GM10266 (cell line): ENCODE measurements at regions not wholly inside any gene's neighbourhood (a gene's known extent, or its start where the extent isn't known, plus 50 kb on each side); places are given as distances from the start of the nearest gene placed in this dataset.

Experiments
- DNase-seq: peaks from one replicate; pipeline ENCODE4 v3.0.0; 2012; ENCODE audit errors: extremely low spot score
- TF ChIP-seq, protein P1 (sequence below): IDR thresholded peaks from 2 replicates; pipeline ENCODE4 v1.5.1; 2012; ENCODE audit warnings: mild to moderate bottlenecking, low read depth; ENCODE audit not compliant: control insufficient read depth, insufficient read depth; ENCODE audit errors: missing control alignments

DNA sequence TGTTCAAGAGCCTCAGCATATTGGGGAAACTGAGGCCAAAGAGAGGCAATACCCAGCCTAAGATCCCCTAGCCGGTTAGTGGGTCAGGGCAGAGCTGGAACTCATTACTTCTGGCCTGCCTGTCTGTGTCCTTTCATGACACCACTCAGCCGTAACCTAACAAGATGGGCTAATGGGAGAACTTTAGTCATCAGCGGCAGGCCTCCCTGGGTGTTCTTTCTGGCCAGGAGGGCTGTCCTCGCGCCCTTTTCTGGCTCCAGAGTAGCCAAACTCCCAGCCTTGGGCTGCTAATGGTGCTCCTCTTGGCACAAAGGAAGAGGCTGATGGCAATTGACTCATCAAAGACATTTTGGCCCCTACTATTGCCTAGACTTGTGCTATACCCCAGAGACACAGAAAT lies 76.6 kb downstream of the NCR2 start:
- DNase-seq, result no peak
- TF ChIP-seq, protein P1, sequence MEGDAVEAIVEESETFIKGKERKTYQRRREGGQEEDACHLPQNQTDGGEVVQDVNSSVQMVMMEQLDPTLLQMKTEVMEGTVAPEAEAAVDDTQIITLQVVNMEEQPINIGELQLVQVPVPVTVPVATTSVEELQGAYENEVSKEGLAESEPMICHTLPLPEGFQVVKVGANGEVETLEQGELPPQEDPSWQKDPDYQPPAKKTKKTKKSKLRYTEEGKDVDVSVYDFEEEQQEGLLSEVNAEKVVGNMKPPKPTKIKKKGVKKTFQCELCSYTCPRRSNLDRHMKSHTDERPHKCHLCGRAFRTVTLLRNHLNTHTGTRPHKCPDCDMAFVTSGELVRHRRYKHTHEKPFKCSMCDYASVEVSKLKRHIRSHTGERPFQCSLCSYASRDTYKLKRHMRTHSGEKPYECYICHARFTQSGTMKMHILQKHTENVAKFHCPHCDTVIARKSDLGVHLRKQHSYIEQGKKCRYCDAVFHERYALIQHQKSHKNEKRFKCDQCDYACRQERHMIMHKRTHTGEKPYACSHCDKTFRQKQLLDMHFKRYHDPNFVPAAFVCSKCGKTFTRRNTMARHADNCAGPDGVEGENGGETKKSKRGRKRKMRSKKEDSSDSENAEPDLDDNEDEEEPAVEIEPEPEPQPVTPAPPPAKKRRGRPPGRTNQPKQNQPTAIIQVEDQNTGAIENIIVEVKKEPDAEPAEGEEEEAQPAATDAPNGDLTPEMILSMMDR, result no peak

DNA sequence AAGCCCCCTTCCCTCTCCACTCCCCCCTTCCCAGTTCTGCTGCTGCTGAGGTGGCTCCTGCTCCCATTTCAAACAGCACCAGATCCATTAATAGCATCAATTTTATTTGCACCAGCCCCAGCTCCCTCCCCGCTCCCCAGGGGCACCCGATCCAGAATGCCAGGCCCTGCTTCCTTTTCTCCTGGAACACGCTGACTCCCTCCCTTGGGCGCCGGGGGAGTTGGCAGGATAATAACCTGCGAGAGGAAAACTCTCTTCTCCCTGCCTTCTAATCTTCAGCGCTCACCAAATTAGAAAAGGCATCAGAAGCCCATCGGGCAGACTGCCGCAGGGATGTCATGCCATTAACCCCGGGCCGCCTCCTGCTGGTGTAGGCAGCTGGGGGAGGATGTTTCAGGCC lies 77.8 kb downstream of the NCR2 start:
- DNase-seq, result no peak
- TF ChIP-seq, protein P1, result no peak

DNA sequence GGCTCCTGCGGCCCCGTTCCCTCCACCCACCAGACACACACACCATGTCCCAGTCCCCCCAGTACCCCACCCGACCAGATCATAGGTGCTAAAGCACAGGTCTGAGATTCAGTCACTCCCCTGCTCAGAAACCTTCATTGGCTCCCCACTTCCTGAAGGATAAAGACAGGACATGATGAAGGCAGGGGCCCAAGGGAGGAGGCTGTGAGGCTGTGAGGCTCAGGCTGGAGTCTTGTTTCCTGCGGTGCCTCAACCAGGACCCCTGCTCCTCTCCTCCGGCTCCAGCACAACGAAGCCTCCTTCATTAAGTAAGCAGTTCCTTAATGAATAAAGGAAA lies 81.1 kb downstream of the NCR2 start:
- TF ChIP-seq, protein P1, result no peak
- no peak for DNase-seq

DNA sequence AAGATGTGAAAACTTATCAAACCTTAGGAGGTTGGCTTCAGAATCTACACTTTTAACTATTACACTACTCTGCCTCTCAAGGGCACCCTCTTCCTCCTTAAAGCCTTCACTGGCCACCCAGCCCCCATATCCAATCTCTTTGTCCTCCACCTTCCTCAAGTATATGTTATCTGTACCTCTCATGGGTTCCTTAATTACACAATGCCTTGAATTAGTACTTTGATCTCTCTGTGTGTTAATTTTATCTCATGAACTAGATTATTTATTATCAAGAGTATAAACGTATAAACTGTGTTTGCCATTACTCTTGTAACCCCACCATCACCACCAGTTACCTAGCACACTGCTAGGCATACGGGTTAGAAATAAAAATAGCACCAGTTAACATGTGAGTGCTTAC lies 83.3 kb downstream of the NCR2 start:
- TF ChIP-seq, protein P1, result no peak
- no peak for DNase-seq

DNA sequence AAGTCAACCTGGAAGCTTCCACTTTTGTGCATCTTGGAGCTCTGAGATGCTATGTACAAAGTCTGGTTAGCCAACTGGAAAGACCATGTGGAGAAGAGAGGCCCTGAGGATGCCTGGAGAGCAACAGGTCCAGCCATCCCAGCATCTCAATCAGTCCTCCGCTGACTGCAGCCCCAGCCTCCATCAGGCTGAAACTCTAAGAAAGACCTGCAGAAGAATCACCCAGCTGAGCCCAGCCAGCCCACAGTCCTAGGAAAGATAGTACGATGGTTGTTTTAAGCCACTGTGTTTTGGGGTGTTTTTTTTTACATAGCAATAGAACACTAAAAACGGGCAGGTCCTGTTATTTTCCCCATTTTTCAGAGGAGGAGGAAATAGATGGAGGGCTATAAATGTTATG lies 84.0 kb downstream of the NCR2 start:
- no peak for DNase-seq
- TF ChIP-seq, protein P1, result no peak

DNA sequence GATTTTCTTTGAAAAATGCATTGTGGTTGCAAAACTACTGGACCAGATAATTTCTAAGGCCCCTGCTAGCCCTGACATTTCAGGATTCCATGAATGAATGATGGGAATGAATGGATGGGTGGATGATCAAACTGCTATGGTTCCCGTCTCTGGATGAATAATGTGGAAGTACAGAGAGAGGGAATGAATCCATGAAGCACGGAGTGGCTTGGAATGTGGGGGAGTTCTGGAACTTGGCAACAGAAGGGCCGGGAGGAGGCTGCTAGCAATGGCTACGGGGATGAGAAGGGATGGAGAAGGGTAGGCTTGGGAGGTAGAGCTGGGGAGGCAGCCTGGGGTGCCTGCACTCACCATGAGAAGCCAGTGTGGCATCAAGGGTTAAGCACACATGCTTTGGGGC lies 84.8 kb downstream of the NCR2 start:
- no peak for DNase-seq
- TF ChIP-seq, protein P1, result no peak

DNA sequence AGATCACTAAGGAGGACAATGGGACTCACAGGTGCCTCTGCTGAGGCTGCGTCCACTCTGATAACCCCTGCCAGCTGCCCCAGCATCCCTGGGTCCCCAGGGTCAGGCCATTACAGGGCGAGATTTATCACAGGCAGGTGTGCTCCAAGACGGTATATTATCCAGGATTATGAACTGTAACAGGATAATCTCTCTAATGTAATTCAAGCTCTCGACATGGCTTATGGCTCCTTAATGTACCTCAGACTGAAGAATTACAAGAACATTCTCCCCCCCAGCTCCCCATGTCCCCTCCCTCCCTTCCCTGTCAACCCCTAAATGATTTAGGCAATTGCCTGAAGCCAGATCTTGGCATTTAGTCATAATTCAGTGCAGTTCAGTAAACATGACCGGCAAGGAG lies 86.8 kb downstream of the NCR2 start:
- TF ChIP-seq, protein P1, result no peak
- no peak for DNase-seq
